ENCODE measurements at regions not wholly inside any gene's neighbourhood (a gene's known extent, or its start where the extent isn't known, plus 50 kb on each side); places are given as distances from the start of the nearest gene placed in this dataset.

DNA sequence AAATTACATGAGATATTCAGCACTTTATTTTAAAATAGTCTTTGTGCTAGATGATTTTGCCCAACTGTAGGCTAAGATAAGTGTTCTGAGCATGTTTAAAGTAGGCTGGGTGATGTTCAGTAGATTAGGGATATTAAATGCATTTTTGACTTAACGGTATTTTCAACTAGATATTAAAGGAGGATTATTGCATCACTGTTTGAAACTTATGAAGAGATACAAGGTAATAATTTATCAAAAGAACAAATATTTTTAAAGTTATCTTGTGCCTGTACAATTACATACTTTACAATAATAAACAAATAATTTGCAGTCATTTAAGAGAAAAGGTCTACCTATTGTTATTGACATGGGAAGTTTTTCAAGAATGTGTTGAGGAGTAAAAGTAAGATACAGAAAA, 368.6 kb upstream of the DCN start:
- no peak overlapping the region for H3K4me3 ChIP-seq (ENCODE audit: low read depth, low read length)
- TF ChIP-seq, protein P1, sequence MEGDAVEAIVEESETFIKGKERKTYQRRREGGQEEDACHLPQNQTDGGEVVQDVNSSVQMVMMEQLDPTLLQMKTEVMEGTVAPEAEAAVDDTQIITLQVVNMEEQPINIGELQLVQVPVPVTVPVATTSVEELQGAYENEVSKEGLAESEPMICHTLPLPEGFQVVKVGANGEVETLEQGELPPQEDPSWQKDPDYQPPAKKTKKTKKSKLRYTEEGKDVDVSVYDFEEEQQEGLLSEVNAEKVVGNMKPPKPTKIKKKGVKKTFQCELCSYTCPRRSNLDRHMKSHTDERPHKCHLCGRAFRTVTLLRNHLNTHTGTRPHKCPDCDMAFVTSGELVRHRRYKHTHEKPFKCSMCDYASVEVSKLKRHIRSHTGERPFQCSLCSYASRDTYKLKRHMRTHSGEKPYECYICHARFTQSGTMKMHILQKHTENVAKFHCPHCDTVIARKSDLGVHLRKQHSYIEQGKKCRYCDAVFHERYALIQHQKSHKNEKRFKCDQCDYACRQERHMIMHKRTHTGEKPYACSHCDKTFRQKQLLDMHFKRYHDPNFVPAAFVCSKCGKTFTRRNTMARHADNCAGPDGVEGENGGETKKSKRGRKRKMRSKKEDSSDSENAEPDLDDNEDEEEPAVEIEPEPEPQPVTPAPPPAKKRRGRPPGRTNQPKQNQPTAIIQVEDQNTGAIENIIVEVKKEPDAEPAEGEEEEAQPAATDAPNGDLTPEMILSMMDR (conservative IDR thresholded peaks at IDR 0.05; ENCODE audit: low read depth, low read length): no peak
- DNase-seq (ENCODE audit: low read depth): no peak

DNA sequence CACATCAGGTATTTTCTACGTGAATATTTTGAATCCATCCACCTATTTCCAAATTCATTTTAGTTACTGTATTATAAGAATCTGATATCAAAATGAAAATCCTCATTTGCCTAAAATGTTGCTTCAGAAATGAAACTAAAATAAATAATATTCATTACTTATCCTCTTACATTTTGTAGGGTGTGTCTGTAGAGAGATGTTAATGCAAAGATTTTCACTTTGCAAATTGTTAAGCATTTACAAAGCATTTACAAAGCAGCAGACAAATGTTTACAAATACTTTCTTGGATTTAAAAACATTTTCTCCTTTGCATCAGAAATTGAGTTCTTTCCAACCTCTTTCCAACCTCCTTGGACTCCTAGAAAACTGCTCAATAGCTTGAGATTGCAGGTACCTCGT, 360.0 kb upstream of the DCN start:
- no peak overlapping the region for H3K4me3 ChIP-seq (ENCODE audit: low read depth, low read length)
- TF ChIP-seq, protein P1 (conservative IDR thresholded peaks at IDR 0.05; ENCODE audit: low read depth, low read length): no peak
- no peak for DNase-seq (ENCODE audit: low read depth)

DNA sequence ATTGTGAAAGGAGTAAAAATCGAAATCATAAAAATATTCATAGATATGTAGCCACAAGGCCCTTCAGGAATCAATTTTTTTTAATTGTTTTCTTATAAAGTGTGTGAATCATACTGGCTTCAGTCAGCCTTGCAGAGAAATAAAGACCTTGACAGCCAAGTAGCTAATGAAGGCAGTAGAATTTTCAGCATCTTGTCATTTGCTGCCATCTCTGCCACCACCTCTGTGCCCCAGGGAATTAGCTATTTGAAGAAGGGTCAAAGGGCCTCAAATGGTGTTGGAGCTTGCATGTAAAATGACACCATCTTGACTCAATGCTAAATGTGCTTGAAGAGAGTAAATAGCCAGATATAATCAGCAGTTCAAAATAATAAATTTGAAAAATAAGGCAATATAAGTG, 359.4 kb upstream of the DCN start:
- no peak for DNase-seq (ENCODE audit: low read depth)
- TF ChIP-seq, protein P1 (conservative IDR thresholded peaks at IDR 0.05; ENCODE audit: low read depth, low read length): no peak
- no peak overlapping the region for H3K4me3 ChIP-seq (ENCODE audit: low read depth, low read length)

DNA sequence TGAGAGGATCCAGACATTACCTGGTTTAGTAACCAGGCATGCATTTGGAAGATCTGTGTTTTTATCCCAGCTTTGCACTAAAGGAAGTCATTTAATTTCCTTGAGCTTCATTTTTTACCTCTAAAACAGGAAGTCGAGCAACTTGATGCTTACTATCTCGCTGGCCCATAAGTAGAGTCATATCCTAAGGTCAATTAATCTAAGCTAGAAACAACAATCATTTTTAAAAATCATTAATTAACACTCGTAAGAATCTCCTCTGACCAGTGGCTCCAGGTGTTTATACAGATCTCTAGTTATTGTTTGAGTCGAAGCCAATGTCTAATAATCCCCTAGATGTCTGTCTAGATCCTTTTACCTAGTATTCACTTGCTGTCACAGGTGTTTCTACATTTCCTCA, 355.8 kb upstream of the DCN start:
- DNase-seq (ENCODE audit: low read depth): no peak
- TF ChIP-seq, protein P1 (conservative IDR thresholded peaks at IDR 0.05; ENCODE audit: low read depth, low read length): no peak

DNA sequence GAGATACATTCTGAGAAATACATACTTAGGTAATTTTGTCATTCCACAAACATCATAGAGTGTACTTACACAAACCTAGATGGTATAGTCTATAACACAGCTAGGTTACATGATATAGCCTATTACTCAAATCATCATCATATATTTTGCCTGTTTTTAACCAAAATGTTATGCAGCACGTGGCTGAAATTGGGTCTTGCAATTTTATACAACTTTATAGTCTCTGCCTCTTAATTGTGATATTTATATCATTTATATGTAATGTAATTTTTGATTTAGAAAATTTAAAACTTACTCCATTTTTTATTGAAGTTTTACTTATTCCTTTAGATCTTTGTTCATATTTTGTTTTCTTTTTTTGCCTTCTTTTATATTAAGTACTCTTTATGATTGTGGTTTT, 350.7 kb upstream of the DCN start:
- no peak for DNase-seq (ENCODE audit: low read depth)
- no peak overlapping the region for H3K4me3 ChIP-seq (ENCODE audit: low read depth, low read length)
- TF ChIP-seq, protein P1 (conservative IDR thresholded peaks at IDR 0.05; ENCODE audit: low read depth, low read length): no peak

More for the DNA sequence above, 355.8 kb upstream of the DCN start:
- H3K4me3 ChIP-seq (ENCODE audit: low read depth, low read length): no peak overlapping the region

DNA sequence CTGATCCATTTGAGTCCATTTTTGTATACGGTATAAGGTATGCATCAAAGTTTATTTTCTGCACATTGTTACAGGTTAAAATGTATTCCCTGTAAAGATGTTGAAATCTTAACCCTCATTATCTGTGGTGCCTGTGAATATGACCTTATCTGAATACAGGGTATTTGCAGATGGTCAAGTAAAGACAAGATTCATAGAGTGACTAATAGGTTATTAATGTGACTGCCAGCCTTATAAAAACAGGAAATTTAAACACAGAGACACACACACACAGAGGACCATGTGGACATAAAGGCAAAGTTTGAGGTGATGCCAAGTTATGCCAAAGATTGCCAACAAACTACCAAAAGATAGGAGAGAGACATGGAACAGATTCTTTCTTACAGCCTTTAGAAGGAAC, 347.2 kb upstream of the DCN start:
- TF ChIP-seq, protein P1 (conservative IDR thresholded peaks at IDR 0.05; ENCODE audit: low read depth, low read length): no peak
- no peak overlapping the region for H3K4me3 ChIP-seq (ENCODE audit: low read depth, low read length)
- DNase-seq (ENCODE audit: low read depth): no peak

DNA sequence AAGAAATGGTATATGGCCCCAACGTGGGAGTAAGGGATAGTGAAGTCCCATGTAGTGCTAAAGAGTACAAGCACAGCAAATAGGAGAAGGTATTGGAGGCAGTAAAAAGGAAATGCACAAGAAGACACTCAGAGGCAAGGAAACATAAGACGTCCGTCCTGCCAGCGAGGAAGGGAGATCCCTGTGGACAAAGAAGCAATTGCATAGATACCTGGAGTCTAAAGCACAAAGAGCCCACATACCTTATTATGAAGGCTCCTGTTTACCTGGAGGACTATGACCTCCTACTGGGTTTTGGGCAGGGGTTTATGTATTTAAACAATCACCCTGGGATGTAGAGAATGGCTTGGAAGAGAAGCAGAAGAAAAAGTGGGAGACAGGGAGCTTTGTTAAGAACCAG, 341.2 kb upstream of the DCN start:
- TF ChIP-seq, protein P1 (conservative IDR thresholded peaks at IDR 0.05; ENCODE audit: low read depth, low read length): no peak
- no peak for DNase-seq (ENCODE audit: low read depth)

More for the DNA sequence above, 341.2 kb upstream of the DCN start:
- H3K4me3 ChIP-seq (ENCODE audit: low read depth, low read length): no peak overlapping the region
